CD8-positive, alpha-beta memory T cell (primary cell): ENCODE measurements at regions not wholly inside any gene's neighbourhood (a gene's known extent, or its start where the extent isn't known, plus 50 kb on each side); places are given as distances from the start of the nearest gene placed in this dataset.

Source experiments
- CTCF ChIA-PET: fragments of 350-600 bp; sonication (Branson Sonifier 250); formaldehyde crosslinking; loops from one replicate; lab custom pipeline; 2021; ENCODE audit warnings: antibody characterized with exemption; lab: Charles Lee
- POLR2A ChIA-PET: fragments of 350-600 bp; sonication (Branson Sonifier 250); formaldehyde crosslinking; loops from one replicate; lab custom pipeline; 2021; ENCODE audit warnings: antibody characterized with exemption; lab: Charles Lee
- DNase-seq, 5 donors: peaks; one replicate each; pipeline versions ENCODE4 v3.0.0 to v3.0.0-alpha.2; 2020 to 2022; ENCODE audit warnings: mixed read lengths in 1 of 5
- H3K27ac ChIP-seq: one replicate; pipeline ENCODE4 v1.7.0; 2013; ENCODE audit warnings: low read depth, mild to moderate bottlenecking, low read length, moderate library complexity
- H3K27me3 ChIP-seq: 2 replicates; pipeline ENCODE4 v1.7.0; 2013; ENCODE audit warnings: low read length, mild to moderate bottlenecking; ENCODE audit not compliant: insufficient read depth, poor library complexity, severe bottlenecking
- H3K36me3 ChIP-seq: 2 replicates; pipeline ENCODE4 v1.7.0; 2013; ENCODE audit warnings: mild to moderate bottlenecking, low read length, moderate library complexity; ENCODE audit not compliant: insufficient read depth
- H3K4me1 ChIP-seq: 2 replicates; pipeline ENCODE4 v1.7.0; 2013; ENCODE audit warnings: mild to moderate bottlenecking, low read length, moderate library complexity; ENCODE audit not compliant: insufficient read depth
- H3K4me3 ChIP-seq: 2 replicates; pipeline ENCODE4 v1.7.0; 2013; ENCODE audit warnings: mild to moderate bottlenecking, low read length
- H3K9me3 ChIP-seq: 2 replicates; pipeline ENCODE4 v1.7.0; 2013; ENCODE audit warnings: mild to moderate bottlenecking, low read length
- H3K27ac Mint-ChIP-seq, 8 donors: one replicate each; pipeline ENCODE4 v1.8.0; 2020 to 2021; ENCODE audit warnings: mixed read lengths in 8 of 8, mild to moderate bottlenecking in 6 of 8, inconsistent platforms in 3 of 8, moderate library complexity in 3 of 8
- H3K27me3 Mint-ChIP-seq, 2 donors: one replicate each; pipeline ENCODE4 v1.8.0; 2020 to 2021; ENCODE audit warnings: mixed read lengths in 2 of 2, mild to moderate bottlenecking in 1 of 2, moderate library complexity in 1 of 2
- H3K36me3 Mint-ChIP-seq, 3 donors: one replicate each; pipeline ENCODE4 v1.8.0; 2020 to 2021; ENCODE audit warnings: mixed read lengths in 3 of 3, inconsistent platforms in 1 of 3, mild to moderate bottlenecking in 1 of 3
- H3K4me1 Mint-ChIP-seq, 3 donors: one replicate each; pipeline ENCODE4 v1.8.0; 2020 to 2021; ENCODE audit warnings: mixed read lengths in 3 of 3, inconsistent platforms in 1 of 3, mild to moderate bottlenecking in 1 of 3
- H3K4me3 Mint-ChIP-seq, 7 donors: one replicate each; pipeline ENCODE4 v1.8.0; 2020 to 2021; ENCODE audit warnings: mixed read lengths in 7 of 7, mild to moderate bottlenecking in 6 of 7, moderate library complexity in 4 of 7, inconsistent platforms in 2 of 7
- H3K9me3 Mint-ChIP-seq, 5 donors: one replicate each; pipeline ENCODE4 v1.8.0; 2020 to 2022; ENCODE audit warnings: mixed read lengths in 5 of 5, mild to moderate bottlenecking in 3 of 5, moderate library complexity in 2 of 5, inconsistent platforms in 1 of 5

- CTCF ChIA-PET: no interaction called here
- H3K4me3 Mint-ChIP-seq: no peak overlapping the region
- no peak overlapping the region for H3K27ac Mint-ChIP-seq
- Histone ChIP-seq H3K27ac (no peak overlapping the region), H3K4me1 (no peaks in the 10 kb centered on the region), H3K36me3 (no peaks in the 10 kb centered on the region), H3K9me3 (no peaks in the 10 kb centered on the region), H3K4me3 (no peak overlapping the region), H3K27me3 (no peaks in the 10 kb centered on the region)
- POLR2A ChIA-PET: no interaction called here
- H3K9me3 Mint-ChIP-seq: peaks cover 11 to 25% (median 17%) of the 10 kb centered on the region in 5 donors
- no peaks in the 10 kb centered on the region for H3K4me1 Mint-ChIP-seq
- DNase-seq: no peak
- no peaks in the 10 kb centered on the region for H3K27me3 Mint-ChIP-seq
- no peaks in the 10 kb centered on the region for H3K36me3 Mint-ChIP-seq
Measured at GRCh38 chr11:98455500-98456307, 565.0 kb upstream of the CNTN5 start.

GRCh38 chr11:98456308-98456680, 564.5 kb upstream of the CNTN5 start:
- peaks cover 14 to 27% (median 17%) of the 10 kb centered on the region in 5 donors for H3K9me3 Mint-ChIP-seq
- H3K36me3 Mint-ChIP-seq: no peaks in the 10 kb centered on the region
- Histone ChIP-seq H3K4me1 (no peaks in the 10 kb centered on the region), H3K27ac (no peak overlapping the region), H3K4me3 (no peak overlapping the region), H3K27me3 (no peaks in the 10 kb centered on the region), H3K36me3 (no peaks in the 10 kb centered on the region), H3K9me3 (no peaks in the 10 kb centered on the region)
- POLR2A ChIA-PET: no interaction called here
- H3K27ac Mint-ChIP-seq: no peak overlapping the region
- H3K4me1 Mint-ChIP-seq: no peaks in the 10 kb centered on the region
- CTCF ChIA-PET: no interaction called here
- H3K4me3 Mint-ChIP-seq: no peak overlapping the region
- no peaks in the 10 kb centered on the region for H3K27me3 Mint-ChIP-seq
- DNase-seq: no peak

GRCh38 chr11:98495016-98495415, 525.7 kb upstream of the CNTN5 start:
- no peaks in the 10 kb centered on the region for H3K27me3 Mint-ChIP-seq
- Histone ChIP-seq H3K4me3 (no peak overlapping the region), H3K27me3 (no peaks in the 10 kb centered on the region), H3K4me1 (no peaks in the 10 kb centered on the region), H3K9me3 (no peaks in the 10 kb centered on the region), H3K36me3 (no peaks in the 10 kb centered on the region), H3K27ac (no peak overlapping the region)
- ChIA-PET CTCF (no interaction called here), POLR2A (no interaction called here)
- H3K27ac Mint-ChIP-seq: no peak overlapping the region
- H3K4me1 Mint-ChIP-seq: no peaks in the 10 kb centered on the region
- no peak for DNase-seq
- H3K4me3 Mint-ChIP-seq: no peak overlapping the region
- no peaks in the 10 kb centered on the region for H3K36me3 Mint-ChIP-seq
- peaks cover 2 to 43% (median 3%) of the 10 kb centered on the region in 5 donors for H3K9me3 Mint-ChIP-seq

- no peak for DNase-seq
- POLR2A ChIA-PET: no interaction called here
- H3K4me3 ChIP-seq: no peak overlapping the region
- Mint-ChIP-seq H3K27ac (no peak overlapping the region), H3K4me1 (no peaks in the 10 kb centered on the region), H3K36me3 (no peaks in the 10 kb centered on the region), H3K4me3 (no peak overlapping the region), H3K9me3 (peaks cover 1 to 49% (median 3%) of the 10 kb centered on the region in 5 donors), H3K27me3 (no peaks in the 10 kb centered on the region)
- no peak overlapping the region for H3K27ac ChIP-seq
- H3K27me3 ChIP-seq: no peaks in the 10 kb centered on the region
- no peaks in the 10 kb centered on the region for H3K36me3 ChIP-seq
- CTCF ChIA-PET: no interaction called here
- H3K9me3 ChIP-seq: no peaks in the 10 kb centered on the region
- H3K4me1 ChIP-seq: no peaks in the 10 kb centered on the region
Measured at GRCh38 chr11:98495601-98496000, 525.1 kb upstream of the CNTN5 start.

GRCh38 chr11:98507208-98507607, 513.5 kb upstream of the CNTN5 start:
- H3K4me3 Mint-ChIP-seq: no peak overlapping the region
- H3K36me3 Mint-ChIP-seq: no peaks in the 10 kb centered on the region
- no peaks in the 10 kb centered on the region for H3K27me3 ChIP-seq
- no peaks in the 10 kb centered on the region for H3K27me3 Mint-ChIP-seq
- POLR2A ChIA-PET: no interaction called here
- H3K4me1 ChIP-seq: no peaks in the 10 kb centered on the region
- DNase-seq: no peak
- no peak overlapping the region for H3K4me3 ChIP-seq
- H3K27ac Mint-ChIP-seq: no peak overlapping the region
- H3K36me3 ChIP-seq: no peaks in the 10 kb centered on the region
- H3K27ac ChIP-seq: no peak overlapping the region
- H3K9me3 Mint-ChIP-seq: peaks cover 13 to 49% (median 31%) of the 10 kb centered on the region in 5 donors
- CTCF ChIA-PET: no interaction called here
- H3K4me1 Mint-ChIP-seq: no peaks in the 10 kb centered on the region
- H3K9me3 ChIP-seq: no peaks in the 10 kb centered on the region

- Mint-ChIP-seq H3K4me1 (no peaks in the 10 kb centered on the region), H3K9me3 (peaks cover 14 to 31% (median 21%) of the 10 kb centered on the region in 5 donors), H3K36me3 (no peaks in the 10 kb centered on the region), H3K27ac (no peak overlapping the region), H3K27me3 (no peaks in the 10 kb centered on the region), H3K4me3 (no peak overlapping the region)
- ChIA-PET CTCF (no interaction called here), POLR2A (no interaction called here)
- no peak for DNase-seq
- Histone ChIP-seq H3K36me3 (no peaks in the 10 kb centered on the region), H3K4me3 (no peak overlapping the region), H3K27me3 (no peaks in the 10 kb centered on the region), H3K4me1 (no peaks in the 10 kb centered on the region), H3K9me3 (no peaks in the 10 kb centered on the region), H3K27ac (no peak overlapping the region)
Measured at GRCh38 chr11:98512938-98513337, 507.8 kb upstream of the CNTN5 start.

- Histone ChIP-seq H3K27me3 (no peaks in the 10 kb centered on the region), H3K4me1 (no peaks in the 10 kb centered on the region), H3K4me3 (no peak overlapping the region), H3K9me3 (no peaks in the 10 kb centered on the region), H3K27ac (no peak overlapping the region), H3K36me3 (no peaks in the 10 kb centered on the region)
- Mint-ChIP-seq H3K36me3 (no peaks in the 10 kb centered on the region), H3K4me3 (no peak overlapping the region), H3K27ac (no peak overlapping the region), H3K4me1 (no peaks in the 10 kb centered on the region), H3K27me3 (no peaks in the 10 kb centered on the region), H3K9me3 (peaks cover 2 to 10% (median 5%) of the 10 kb centered on the region in 5 donors)
- POLR2A ChIA-PET: no interaction called here
- no peak for DNase-seq
- CTCF ChIA-PET: no interaction called here
Measured at GRCh38 chr11:98531576-98531975, 489.2 kb upstream of the CNTN5 start.

GRCh38 chr11:98536023-98536422, 484.7 kb upstream of the CNTN5 start:
- no peak overlapping the region for H3K4me3 Mint-ChIP-seq
- POLR2A ChIA-PET: no interaction called here
- H3K4me3 ChIP-seq: no peak overlapping the region
- H3K9me3 ChIP-seq: no peaks in the 10 kb centered on the region
- no peaks in the 10 kb centered on the region for H3K4me1 ChIP-seq
- CTCF ChIA-PET: no interaction called here
- no peak for DNase-seq
- no peaks in the 10 kb centered on the region for H3K27me3 Mint-ChIP-seq
- H3K4me1 Mint-ChIP-seq: no peaks in the 10 kb centered on the region
- peaks cover 2 to 19% (median 2%) of the 10 kb centered on the region in 5 donors for H3K9me3 Mint-ChIP-seq
- no peak overlapping the region for H3K27ac Mint-ChIP-seq
- no peaks in the 10 kb centered on the region for H3K27me3 ChIP-seq
- H3K27ac ChIP-seq: no peak overlapping the region
- H3K36me3 Mint-ChIP-seq: no peaks in the 10 kb centered on the region
- H3K36me3 ChIP-seq: no peaks in the 10 kb centered on the region
